ENCODE measurements at regions not wholly inside any gene's neighbourhood (a gene's known extent, or its start where the extent isn't known, plus 50 kb on each side); places are given as distances from the start of the nearest gene placed in this dataset.
A peak's percentile ranks its signal among the peaks of the same experiment; 100 is the strongest.

DNA sequence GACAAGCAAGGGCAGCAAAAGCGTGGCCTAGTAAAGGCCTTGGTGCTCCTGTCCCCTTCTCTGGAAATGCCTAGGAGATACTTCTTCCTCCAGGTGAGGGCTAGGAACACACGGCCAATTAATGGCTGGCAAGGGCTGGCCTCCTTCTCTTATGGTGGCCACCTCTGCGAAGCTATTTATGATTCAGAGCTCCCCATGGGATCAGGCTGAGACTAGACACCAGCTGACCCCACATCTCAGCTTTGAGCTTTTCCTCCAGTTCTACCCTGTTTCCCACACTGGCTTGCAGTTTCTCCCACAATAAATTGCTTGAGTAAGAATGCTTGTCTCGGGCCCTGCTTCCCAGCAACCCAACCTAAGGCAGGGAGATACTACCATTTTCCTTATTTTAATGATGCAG lies 53.7 kb downstream of the CAMK2N1 start:
- TF ChIP-seq, protein P1, sequence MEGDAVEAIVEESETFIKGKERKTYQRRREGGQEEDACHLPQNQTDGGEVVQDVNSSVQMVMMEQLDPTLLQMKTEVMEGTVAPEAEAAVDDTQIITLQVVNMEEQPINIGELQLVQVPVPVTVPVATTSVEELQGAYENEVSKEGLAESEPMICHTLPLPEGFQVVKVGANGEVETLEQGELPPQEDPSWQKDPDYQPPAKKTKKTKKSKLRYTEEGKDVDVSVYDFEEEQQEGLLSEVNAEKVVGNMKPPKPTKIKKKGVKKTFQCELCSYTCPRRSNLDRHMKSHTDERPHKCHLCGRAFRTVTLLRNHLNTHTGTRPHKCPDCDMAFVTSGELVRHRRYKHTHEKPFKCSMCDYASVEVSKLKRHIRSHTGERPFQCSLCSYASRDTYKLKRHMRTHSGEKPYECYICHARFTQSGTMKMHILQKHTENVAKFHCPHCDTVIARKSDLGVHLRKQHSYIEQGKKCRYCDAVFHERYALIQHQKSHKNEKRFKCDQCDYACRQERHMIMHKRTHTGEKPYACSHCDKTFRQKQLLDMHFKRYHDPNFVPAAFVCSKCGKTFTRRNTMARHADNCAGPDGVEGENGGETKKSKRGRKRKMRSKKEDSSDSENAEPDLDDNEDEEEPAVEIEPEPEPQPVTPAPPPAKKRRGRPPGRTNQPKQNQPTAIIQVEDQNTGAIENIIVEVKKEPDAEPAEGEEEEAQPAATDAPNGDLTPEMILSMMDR (IDR thresholded peaks at IDR 0.05; ENCODE audit: insufficient read depth, low read depth, low read length, missing control alignments), result no peak
- no peak overlapping the region for H3K4me3 ChIP-seq (ENCODE audit: low read depth, low read length)
- no peak for DNase-seq (ENCODE audit: low read depth)

DNA sequence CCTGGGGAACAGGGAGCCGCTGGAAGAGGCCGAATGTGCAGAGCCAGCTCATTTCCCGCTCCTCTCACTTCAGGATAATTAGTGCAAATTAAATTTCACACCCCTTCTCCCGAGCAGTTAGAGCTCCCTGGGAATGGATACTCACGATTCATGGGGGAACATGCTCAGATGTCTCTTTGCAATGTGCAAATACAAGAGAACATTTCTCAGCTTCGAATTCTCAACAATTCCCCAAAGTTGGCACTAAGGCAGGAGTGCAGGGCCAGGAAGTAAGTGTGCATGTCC lies 54.9 kb downstream of the CAMK2N1 start:
- no peak overlapping the region for H3K4me3 ChIP-seq (ENCODE audit: low read depth, low read length)
- TF ChIP-seq, protein P1 (IDR thresholded peaks at IDR 0.05; ENCODE audit: insufficient read depth, low read depth, low read length, missing control alignments), result no peak
- no peak for DNase-seq (ENCODE audit: low read depth)

DNA sequence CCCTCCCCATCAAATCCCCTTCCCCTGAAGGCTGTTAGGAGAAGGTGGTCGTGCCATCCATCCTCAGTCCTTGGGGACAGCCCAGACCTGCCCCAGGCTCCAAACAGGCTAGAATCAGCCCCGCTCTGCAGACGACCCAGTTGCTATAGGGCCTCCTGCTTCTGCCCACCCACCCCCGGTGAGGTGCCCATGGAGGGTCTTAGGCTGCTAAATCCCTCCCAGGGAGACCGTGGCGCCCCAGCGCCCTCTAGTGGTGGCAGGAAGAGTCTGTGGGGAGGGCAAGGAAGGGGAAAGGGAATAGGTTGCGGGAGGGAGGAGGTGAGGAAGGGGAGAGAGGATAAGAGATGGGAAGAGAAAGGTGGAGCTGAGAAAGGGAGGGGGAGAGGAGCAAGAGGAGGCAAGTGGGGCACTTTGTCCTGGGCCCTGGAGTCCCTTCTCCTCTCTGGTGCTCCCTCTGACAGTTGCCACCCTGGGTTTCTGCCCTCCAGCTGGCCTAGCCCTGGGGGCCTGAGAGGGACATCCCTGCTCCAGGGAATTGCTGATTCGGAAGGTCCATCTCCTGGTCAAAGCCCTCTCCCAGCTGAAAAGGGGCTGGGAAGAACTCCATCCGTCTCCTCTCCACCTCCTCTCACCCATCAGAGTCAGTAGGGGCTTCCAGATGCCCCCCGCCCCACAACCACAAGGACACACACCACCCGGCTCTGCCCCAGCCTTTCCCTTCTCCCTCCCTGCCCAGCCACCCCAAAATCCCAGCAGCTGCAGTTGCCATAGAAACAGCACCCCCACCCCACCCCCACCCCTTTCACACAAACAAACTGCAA lies 55.4 kb downstream of the CAMK2N1 start:
- no peak overlapping the region for H3K4me3 ChIP-seq (ENCODE audit: low read depth, low read length)
- TF ChIP-seq, protein P1 (IDR thresholded peaks at IDR 0.05; ENCODE audit: insufficient read depth, low read depth, low read length, missing control alignments), result peak; percentile 78
- DNase-seq (ENCODE audit: low read depth), result peak; percentile 32

DNA sequence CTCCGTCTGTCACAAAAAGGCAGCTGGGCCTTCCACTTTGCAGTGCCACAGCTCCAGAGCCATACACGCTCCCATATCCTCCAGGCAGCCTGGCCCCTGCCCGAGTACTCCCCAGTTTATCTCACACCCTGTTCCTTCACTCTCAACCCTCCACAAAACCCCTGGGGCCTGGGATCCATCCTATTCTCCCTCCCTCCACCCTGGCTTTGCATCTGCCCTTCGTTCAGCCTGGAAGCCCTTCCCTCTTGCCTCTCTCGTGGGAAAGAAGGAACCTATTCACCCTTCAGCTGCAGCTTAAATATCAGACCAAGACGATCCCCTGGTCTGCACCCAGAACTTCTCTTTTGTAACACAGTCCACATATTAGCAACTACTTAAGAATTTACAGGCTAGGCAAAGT lies 56.7 kb downstream of the CAMK2N1 start:
- TF ChIP-seq, protein P1 (IDR thresholded peaks at IDR 0.05; ENCODE audit: insufficient read depth, low read depth, low read length, missing control alignments), result no peak
- no peak overlapping the region for H3K4me3 ChIP-seq (ENCODE audit: low read depth, low read length)
- DNase-seq (ENCODE audit: low read depth), result no peak

DNA sequence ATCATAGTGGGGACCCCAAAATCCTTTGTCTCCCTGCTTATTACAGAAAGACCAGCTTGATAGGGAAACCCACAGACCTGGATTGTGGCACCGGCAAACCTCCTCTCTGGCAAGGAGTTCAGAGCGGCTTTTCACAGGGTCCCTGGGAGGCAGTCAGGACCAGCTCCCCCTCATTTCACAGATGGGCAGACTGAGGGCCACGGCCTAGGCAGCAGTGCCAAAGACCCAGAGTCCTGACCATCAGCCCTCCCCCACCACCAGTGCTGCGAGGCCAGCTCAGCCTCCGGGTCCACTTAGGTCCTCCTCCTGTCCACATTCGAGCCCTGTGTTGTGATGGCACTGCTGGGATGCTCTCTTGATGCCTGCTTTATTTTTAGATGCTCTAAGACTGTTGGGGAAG lies 57.2 kb downstream of the CAMK2N1 start:
- TF ChIP-seq, protein P1 (IDR thresholded peaks at IDR 0.05; ENCODE audit: insufficient read depth, low read depth, low read length, missing control alignments), result no peak
- no peak for DNase-seq (ENCODE audit: low read depth)
- H3K4me3 ChIP-seq (ENCODE audit: low read depth, low read length), result no peak overlapping the region

DNA sequence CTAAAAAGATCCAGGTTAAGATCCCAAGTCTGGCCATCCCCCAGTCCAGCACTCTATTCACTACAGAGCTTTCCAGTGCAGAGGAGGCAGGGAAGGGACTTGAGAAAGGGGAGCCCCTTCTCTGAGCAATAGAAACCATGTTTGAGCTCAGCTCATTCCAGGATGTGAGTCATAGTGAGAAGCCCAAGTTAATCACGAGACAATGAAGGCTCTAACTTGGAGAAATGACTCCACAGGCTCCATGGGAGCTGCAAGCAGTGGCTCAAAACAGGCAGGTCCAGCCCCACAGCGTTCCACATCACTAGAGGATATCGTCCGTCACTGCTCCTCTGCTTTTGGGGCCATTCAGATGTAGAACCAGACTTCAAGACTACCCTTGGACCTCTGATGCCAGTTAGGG lies 59.1 kb downstream of the CAMK2N1 start:
- DNase-seq (ENCODE audit: low read depth), result peak; percentile 53

More for the DNA sequence above, 59.1 kb downstream of the CAMK2N1 start:
- H3K4me3 ChIP-seq (ENCODE audit: low read depth, low read length), result no peak overlapping the region
- TF ChIP-seq, protein P1 (IDR thresholded peaks at IDR 0.05; ENCODE audit: insufficient read depth, low read depth, low read length, missing control alignments), result no peak

Measured in GM12865 (cell line).